ENCODE measurements at regions not wholly inside any gene's neighbourhood (a gene's known extent, or its start where the extent isn't known, plus 50 kb on each side); places are given as distances from the start of the nearest gene placed in this dataset.
"Not testable (repeated sequence)": the region's sequence is repeated elsewhere in the genome, so short reads cannot be mapped to it uniquely, and the experiment has no call there.

GRCh38 chr5:56422076-56422762, 189.1 kb upstream of the ANKRD55 start:
- DNase-seq (ENCODE audit: low read depth) = no peak

- DNase-seq (ENCODE audit: low read depth) = no peak
Observed at GRCh38 chr5:56421246-56422075, 188.3 kb upstream of the ANKRD55 start.

GRCh38 chr5:56420323-56420722, 187.2 kb upstream of the ANKRD55 start:
- DNase-seq (ENCODE audit: low read depth) = no peak

- no peak for DNase-seq (ENCODE audit: low read depth)
Observed at GRCh38 chr5:56419667-56420066, 186.5 kb upstream of the ANKRD55 start.

GRCh38 chr5:56415356-56415765, 182.2 kb upstream of the ANKRD55 start:
- peak; percentile 71 for DNase-seq (ENCODE audit: low read depth)

GRCh38 chr5:56414066-56414465, 180.9 kb upstream of the ANKRD55 start:
- no peak for DNase-seq (ENCODE audit: low read depth)

GRCh38 chr5:56413546-56413945, 180.4 kb upstream of the ANKRD55 start:
- no peak for DNase-seq (ENCODE audit: low read depth)

GRCh38 chr5:56412601-56413379, 179.7 kb upstream of the ANKRD55 start:
- DNase-seq (ENCODE audit: low read depth) = no peak

GRCh38 chr5:56410696-56411095, 177.6 kb upstream of the ANKRD55 start:
- DNase-seq (ENCODE audit: low read depth) = no peak

- peak; percentile 85 for DNase-seq (ENCODE audit: low read depth)
Observed at GRCh38 chr5:56409331-56410190, 176.4 kb upstream of the ANKRD55 start.

GRCh38 chr5:56406838-56407237, 173.7 kb upstream of the ANKRD55 start:
- DNase-seq (ENCODE audit: low read depth) = no peak

- peak; percentile 27 for DNase-seq (ENCODE audit: low read depth)
Observed at GRCh38 chr5:56406221-56406620, 173.1 kb upstream of the ANKRD55 start.

GRCh38 chr5:56405116-56405908, 172.2 kb upstream of the ANKRD55 start:
- DNase-seq (ENCODE audit: low read depth) = no peak

- no peak for DNase-seq (ENCODE audit: low read depth)
Observed at GRCh38 chr5:56402266-56403220, 169.4 kb upstream of the ANKRD55 start.

- not testable (repeated sequence) for DNase-seq (ENCODE audit: low read depth)
Observed at GRCh38 chr5:56397796-56398195, 164.7 kb upstream of the ANKRD55 start.

GRCh38 chr5:56396634-56397033, 163.5 kb upstream of the ANKRD55 start:
- no peak for DNase-seq (ENCODE audit: low read depth)

- no peak for DNase-seq (ENCODE audit: low read depth)
Observed at GRCh38 chr5:56389261-56389660, 156.1 kb upstream of the ANKRD55 start.

- peak; percentile 37 for DNase-seq (ENCODE audit: low read depth)
Observed at GRCh38 chr5:56388229-56388985, 155.3 kb upstream of the ANKRD55 start.

- no peak for DNase-seq (ENCODE audit: low read depth)
Observed at GRCh38 chr5:56386046-56386445, 152.9 kb upstream of the ANKRD55 start.

Data from M059J (cell line).